Stomach smooth muscle (tissue), 2 donors: ENCODE measurements at regions not wholly inside any gene's neighbourhood (a gene's known extent, or its start where the extent isn't known, plus 50 kb on each side); places are given as distances from the start of the nearest gene placed in this dataset.

Source experiments
- H3K27ac ChIP-seq: one replicate; pipeline ENCODE4 v1.7.0; 2013; ENCODE audit warnings: mild to moderate bottlenecking, low read length, inconsistent platforms
- H3K27me3 ChIP-seq, 2 donors: one replicate each; pipeline ENCODE4 v1.7.0; 2013; ENCODE audit warnings: low read length in 2 of 2; ENCODE audit not compliant: insufficient read depth in 2 of 2, control insufficient read depth in 1 of 2
- H3K36me3 ChIP-seq, 2 donors: one replicate each; pipeline ENCODE4 v1.7.0; 2013; ENCODE audit warnings: low read length in 2 of 2; ENCODE audit not compliant: control insufficient read depth in 2 of 2, insufficient read depth in 2 of 2
- H3K4me1 ChIP-seq: one replicate; pipeline ENCODE4 v1.7.0; 2013; ENCODE audit warnings: low read length; ENCODE audit not compliant: control insufficient read depth, insufficient read depth
- H3K4me3 ChIP-seq, 2 donors: one replicate each; pipeline ENCODE4 v1.7.0; 2013; ENCODE audit warnings: low read length in 2 of 2
- H3K9ac ChIP-seq, 2 donors: one replicate each; pipeline ENCODE4 v1.7.0; 2013; ENCODE audit warnings: low read length in 2 of 2, mild to moderate bottlenecking in 1 of 2
- H3K9me3 ChIP-seq, 2 donors: one replicate each; pipeline ENCODE4 v1.7.0; 2013; ENCODE audit warnings: low read length in 2 of 2; ENCODE audit not compliant: control insufficient read depth in 2 of 2
- donor health status: healthy.
- donor health status: Pancreatic carcinoma.

DNA sequence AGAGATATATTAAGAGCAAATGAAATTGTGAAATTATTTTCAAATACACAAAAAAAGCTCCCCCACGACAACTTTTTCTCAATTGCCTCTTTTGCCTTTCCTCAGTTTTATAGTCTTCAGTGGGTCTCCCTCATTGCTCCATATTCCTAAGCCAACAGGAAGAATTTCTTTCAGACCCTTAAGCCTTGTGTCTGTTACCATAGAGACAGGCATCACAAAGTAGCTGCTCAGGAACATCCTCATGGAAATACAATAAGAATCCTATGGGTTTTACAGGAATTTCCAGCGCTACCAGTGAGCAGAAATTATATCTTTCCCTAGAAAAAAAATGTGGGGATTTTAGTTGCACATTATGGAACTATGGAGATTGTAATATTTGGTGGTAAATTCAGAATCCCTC lies 121.9 kb upstream of the DMD start:
- H3K4me1 ChIP-seq: no peaks in the 10 kb centered on the region
- H3K4me3 ChIP-seq: no peak overlapping the region
- no peaks in the 10 kb centered on the region for H3K36me3 ChIP-seq
- no peak overlapping the region for H3K27ac ChIP-seq
- H3K9ac ChIP-seq: no peak overlapping the region
- no peaks in the 10 kb centered on the region for H3K9me3 ChIP-seq
- H3K27me3 ChIP-seq: no peaks in the 10 kb centered on the region

DNA sequence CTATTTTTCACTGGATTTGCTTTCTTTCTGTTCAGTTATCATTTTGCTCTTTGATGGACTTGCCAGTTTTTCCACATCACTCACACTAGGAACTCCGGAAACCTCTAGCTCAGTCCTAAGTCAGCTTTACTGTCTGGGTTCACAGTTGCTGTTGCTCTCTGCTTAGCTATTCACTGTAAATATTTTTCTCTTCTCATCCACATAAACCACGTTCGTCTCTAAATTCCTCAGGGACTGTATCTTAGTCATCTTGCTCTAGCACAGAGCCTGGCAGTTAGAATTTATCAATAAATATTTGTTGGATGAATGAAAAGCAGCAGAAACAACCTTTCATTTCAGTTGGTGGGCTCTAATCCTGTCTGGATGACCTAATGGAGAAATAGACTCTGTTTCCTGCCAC lies 119.4 kb upstream of the DMD start:
- no peaks in the 10 kb centered on the region for H3K4me1 ChIP-seq
- H3K27ac ChIP-seq: no peak overlapping the region
- H3K36me3 ChIP-seq: no peaks in the 10 kb centered on the region
- H3K4me3 ChIP-seq: no peak overlapping the region
- H3K9me3 ChIP-seq: no peaks in the 10 kb centered on the region
- no peaks in the 10 kb centered on the region for H3K27me3 ChIP-seq
- H3K9ac ChIP-seq: no peak overlapping the region

DNA sequence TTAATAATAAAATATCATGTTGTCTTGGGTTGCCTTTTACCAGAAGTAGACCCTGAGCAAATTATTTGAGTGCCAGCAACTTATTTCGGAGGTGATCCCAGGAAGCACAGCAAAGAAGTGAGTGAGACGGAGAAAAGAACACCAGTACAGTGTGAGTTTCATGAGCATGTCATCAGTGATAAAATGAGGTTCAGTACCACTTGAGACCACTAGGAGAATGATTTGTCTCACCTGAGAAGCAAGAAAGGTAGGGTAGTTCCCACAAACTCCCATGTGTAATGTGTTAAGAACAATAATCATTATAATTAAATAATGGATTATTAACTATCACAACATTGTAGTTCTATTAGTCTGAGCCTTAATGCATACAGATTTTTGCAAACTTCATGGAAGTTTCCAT lies 112.8 kb upstream of the DMD start:
- Histone ChIP-seq H3K4me3 (no peak overlapping the region), H3K9me3 (no peaks in the 10 kb centered on the region), H3K4me1 (no peaks in the 10 kb centered on the region), H3K27ac (no peak overlapping the region), H3K36me3 (no peaks in the 10 kb centered on the region), H3K27me3 (no peaks in the 10 kb centered on the region), H3K9ac (no peak overlapping the region)

DNA sequence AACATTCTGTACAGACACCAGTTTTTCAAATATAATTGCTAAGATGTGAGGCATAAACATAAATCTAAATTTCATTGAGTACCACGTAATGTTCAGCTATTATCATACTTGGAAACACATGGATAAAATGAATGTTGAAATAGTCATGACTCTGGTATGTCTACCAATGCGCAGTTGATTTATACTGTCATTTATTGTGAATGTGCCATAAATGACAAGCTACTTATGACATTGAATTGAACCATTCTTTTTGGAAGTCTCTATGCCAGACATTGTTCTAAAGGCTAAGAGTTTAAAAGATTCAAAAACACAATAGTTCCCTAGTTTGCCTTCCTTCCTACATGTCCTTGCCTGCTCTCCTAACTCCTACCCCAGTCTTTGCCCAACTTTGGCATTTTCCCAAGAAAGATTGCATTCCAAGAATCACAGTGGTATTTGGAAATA lies 96.6 kb upstream of the DMD start:
- Histone ChIP-seq H3K9ac (no peak overlapping the region), H3K4me1 (peaks cover 2% of the 10 kb centered on the region), H3K9me3 (no peaks in the 10 kb centered on the region), H3K27ac (no peak overlapping the region), H3K27me3 (no peaks in the 10 kb centered on the region), H3K36me3 (no peaks in the 10 kb centered on the region), H3K4me3 (no peak overlapping the region)

DNA sequence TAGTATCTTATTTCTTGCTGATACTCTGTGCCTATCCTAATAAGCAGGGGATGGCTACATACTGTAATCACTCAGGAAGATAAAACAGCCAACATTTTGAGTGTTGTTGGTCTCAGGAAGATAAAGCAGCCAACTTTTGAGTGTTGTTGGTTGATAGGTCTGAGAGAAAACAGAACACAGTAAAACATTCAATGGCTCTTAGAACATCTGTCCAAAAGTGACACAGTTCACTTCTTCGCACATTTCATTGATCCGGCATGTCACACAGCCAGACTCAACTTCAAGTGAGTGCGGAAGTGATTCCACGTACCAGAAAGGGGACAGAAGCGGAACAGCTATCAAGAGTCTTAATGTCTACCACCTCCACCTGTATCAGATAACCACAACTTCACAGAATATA lies 87.3 kb upstream of the DMD start:
- no peak overlapping the region for H3K27ac ChIP-seq
- H3K9ac ChIP-seq: no peak overlapping the region
- no peaks in the 10 kb centered on the region for H3K9me3 ChIP-seq
- H3K27me3 ChIP-seq: no peaks in the 10 kb centered on the region
- H3K36me3 ChIP-seq: no peaks in the 10 kb centered on the region
- no peaks in the 10 kb centered on the region for H3K4me1 ChIP-seq
- H3K4me3 ChIP-seq: no peak overlapping the region

DNA sequence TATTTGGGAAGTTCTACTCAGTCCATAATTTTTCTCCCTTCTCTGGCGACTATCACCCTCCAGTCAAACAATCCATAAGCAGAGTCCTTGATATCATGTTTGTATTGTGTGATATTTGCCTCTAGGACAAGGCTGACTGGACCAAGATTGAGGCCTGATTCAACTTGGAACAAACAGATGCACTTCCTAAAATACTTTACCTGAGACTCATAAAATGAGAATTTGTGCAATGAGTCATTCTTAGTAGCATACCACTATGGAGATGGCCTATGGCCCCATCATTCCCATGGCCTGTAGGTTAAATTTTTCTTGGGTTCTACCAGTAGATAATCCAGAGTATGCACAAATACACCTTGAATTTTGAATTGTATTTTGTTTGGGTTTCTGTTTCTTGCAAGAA lies 74.2 kb upstream of the DMD start:
- Histone ChIP-seq H3K27ac (no peak overlapping the region), H3K9ac (no peak overlapping the region), H3K36me3 (no peaks in the 10 kb centered on the region), H3K4me3 (no peak overlapping the region), H3K27me3 (peaks cover 0 to 2% of the 10 kb centered on the region in 2 donors), H3K4me1 (no peaks in the 10 kb centered on the region), H3K9me3 (peaks cover 0 to 3% of the 10 kb centered on the region in 2 donors)

DNA sequence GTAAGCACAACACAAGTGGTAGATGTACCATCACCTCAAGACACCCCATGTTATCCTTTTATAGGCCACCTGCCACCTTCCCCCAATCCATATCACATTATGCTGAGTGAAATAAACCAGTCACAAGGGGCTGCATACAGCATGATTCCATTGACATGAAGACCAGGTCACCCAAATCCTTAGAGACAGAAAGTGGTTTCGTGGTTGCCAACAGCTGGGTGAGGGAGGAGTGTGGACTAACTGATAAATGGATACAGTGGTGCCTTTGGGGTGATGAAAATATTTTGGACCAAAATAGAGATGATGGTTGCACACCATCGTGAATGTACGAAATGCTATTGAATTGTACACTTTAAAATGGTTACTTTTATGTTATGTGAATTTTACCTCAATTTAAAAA lies 65.7 kb upstream of the DMD start:
- peaks cover 0 to 2% of the 10 kb centered on the region in 2 donors for H3K27me3 ChIP-seq
- H3K36me3 ChIP-seq: no peaks in the 10 kb centered on the region

DNA sequence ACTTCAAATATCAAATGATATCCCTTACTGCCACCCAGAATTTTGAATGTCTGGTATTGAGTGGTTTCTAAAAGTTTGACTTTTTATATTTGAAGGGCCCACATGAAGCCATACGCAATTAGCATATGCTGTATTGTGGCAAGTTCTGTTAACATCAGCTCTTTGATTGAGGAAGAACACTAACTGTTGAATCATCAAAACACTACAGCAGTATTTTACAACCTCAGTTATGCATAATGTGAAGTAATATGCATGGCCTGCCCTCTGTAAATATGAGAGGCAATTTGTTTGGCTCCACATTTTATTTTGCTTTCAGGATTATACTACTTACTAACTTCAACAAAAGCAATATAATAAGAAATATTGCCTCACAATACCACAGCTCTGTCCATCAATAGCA lies 62.2 kb upstream of the DMD start:
- no peak overlapping the region for H3K4me3 ChIP-seq
- no peaks in the 10 kb centered on the region for H3K4me1 ChIP-seq
- no peaks in the 10 kb centered on the region for H3K9me3 ChIP-seq
- H3K36me3 ChIP-seq: no peaks in the 10 kb centered on the region
- H3K27me3 ChIP-seq: no peaks in the 10 kb centered on the region
- no peak overlapping the region for H3K9ac ChIP-seq
- H3K27ac ChIP-seq: no peak overlapping the region

More for the DNA sequence above, 65.7 kb upstream of the DMD start:
- Histone ChIP-seq H3K9ac (no peak overlapping the region), H3K9me3 (no peaks in the 10 kb centered on the region), H3K4me1 (no peaks in the 10 kb centered on the region), H3K4me3 (no peak overlapping the region), H3K27ac (no peak overlapping the region)

DNA sequence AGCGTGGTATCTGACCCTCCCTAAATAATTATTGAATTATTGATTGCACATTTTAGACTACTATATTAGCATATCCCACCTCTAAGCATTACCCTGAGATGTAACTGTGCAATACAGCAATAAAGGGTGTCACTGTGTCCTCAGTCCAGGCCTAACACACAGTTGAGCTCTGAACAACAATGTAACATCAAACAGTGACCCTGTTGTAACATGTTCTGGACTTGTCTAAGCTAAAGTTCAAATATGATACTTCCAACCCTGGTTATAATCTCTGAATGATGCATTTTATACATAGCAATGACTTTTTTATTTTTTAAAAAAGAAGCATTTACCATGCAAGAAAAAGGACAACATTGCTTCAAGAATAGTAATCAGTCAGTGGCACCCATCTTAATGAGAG lies 61.6 kb upstream of the DMD start:
- Histone ChIP-seq H3K4me3 (no peak overlapping the region), H3K36me3 (no peaks in the 10 kb centered on the region), H3K9me3 (no peaks in the 10 kb centered on the region), H3K27me3 (no peaks in the 10 kb centered on the region), H3K27ac (no peak overlapping the region), H3K4me1 (no peaks in the 10 kb centered on the region), H3K9ac (no peak overlapping the region)
